Colonic mucosa (tissue), 4 donors: ENCODE measurements at regions not wholly inside any gene's neighbourhood (a gene's known extent, or its start where the extent isn't known, plus 50 kb on each side); places are given as distances from the start of the nearest gene placed in this dataset.

Source experiments
- DNase-seq: peaks from one replicate; pipeline ENCODE4 v3.0.0-alpha.2; 2020
- H3K27ac ChIP-seq: fragments of 200-600 bp; one replicate; pipeline ENCODE4 v1.8.0; 2021
- H3K27me3 ChIP-seq: fragments of 200-600 bp; one replicate; pipeline ENCODE4 v1.8.0; 2021
- H3K36me3 ChIP-seq: fragments of 200-600 bp; one replicate; pipeline ENCODE4 v1.8.0; 2021
- H3K4me1 ChIP-seq: fragments of 200-600 bp; one replicate; pipeline ENCODE4 v1.8.0; 2021; ENCODE audit warnings: mild to moderate bottlenecking
- H3K4me3 ChIP-seq: fragments of 200-600 bp; one replicate; pipeline ENCODE4 v1.8.0; 2021
- H3K9ac ChIP-seq, 2 donors: one replicate each; pipeline ENCODE4 v1.7.0; 2013; ENCODE audit warnings: control low read depth in 2 of 2, low read depth in 2 of 2, low read length in 2 of 2
- H3K9me3 ChIP-seq: fragments of 200-600 bp; one replicate; pipeline ENCODE4 v1.8.0; 2021
- intact Hi-C: fragments of 100-400 bp; cut with DNase I; formaldehyde crosslinking; loops from one replicate; pipeline ENCODE4 v1.14.1; 2022
- TF ChIP-seq, protein P1 (sequence below): fragments of 200-600 bp; IDR thresholded peaks from one replicate; pipeline ENCODE4 v1.8.0; 2022; ENCODE audit warnings: antibody characterized with exemption, mild to moderate bottlenecking
- donor health status: healthy.
- donor health status: DM: no; HTN: no; CAD: no.
- donor health status: DM: no; HTN: no; CAD: no.

DNA sequence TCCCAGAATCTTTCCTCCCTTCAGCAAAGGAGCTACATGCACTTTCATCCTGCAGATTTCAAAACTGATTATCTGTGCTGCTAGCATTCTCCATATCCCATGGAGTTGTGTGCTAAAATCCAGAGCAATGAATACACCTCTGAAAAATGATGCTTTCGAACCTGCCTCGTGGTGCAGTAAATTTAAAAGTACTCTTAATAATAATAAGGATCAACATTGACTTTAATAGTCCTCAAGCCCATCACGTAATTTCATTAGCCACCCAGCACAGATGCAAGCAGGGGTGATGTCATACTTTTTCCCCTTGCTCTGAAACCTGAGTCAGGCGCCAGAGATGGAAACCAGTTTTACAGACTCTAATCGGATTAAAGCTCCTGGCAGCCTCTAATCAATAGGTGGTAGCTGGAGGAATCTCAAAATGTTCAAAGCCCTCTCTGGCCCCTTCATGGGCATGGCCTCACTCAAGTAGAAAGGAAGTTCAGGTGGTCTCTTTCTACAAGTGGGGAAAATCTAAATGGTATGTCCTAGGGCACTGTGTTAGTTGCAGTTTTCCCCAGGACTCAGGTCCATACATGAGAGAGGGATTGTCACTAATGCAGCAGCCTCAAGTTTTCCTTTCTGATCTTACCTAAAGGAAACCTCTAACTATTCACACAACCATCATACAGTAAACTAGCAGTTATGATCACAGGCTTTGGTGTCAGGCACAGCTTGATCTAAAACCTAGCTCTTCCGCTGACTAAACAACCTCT is 221.6 kb upstream of the SLC30A5 start:
- TF ChIP-seq, protein P1, sequence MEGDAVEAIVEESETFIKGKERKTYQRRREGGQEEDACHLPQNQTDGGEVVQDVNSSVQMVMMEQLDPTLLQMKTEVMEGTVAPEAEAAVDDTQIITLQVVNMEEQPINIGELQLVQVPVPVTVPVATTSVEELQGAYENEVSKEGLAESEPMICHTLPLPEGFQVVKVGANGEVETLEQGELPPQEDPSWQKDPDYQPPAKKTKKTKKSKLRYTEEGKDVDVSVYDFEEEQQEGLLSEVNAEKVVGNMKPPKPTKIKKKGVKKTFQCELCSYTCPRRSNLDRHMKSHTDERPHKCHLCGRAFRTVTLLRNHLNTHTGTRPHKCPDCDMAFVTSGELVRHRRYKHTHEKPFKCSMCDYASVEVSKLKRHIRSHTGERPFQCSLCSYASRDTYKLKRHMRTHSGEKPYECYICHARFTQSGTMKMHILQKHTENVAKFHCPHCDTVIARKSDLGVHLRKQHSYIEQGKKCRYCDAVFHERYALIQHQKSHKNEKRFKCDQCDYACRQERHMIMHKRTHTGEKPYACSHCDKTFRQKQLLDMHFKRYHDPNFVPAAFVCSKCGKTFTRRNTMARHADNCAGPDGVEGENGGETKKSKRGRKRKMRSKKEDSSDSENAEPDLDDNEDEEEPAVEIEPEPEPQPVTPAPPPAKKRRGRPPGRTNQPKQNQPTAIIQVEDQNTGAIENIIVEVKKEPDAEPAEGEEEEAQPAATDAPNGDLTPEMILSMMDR, result no peak
- Histone ChIP-seq H3K36me3 (no peaks in the 10 kb centered on the region), H3K4me1 (no peaks in the 10 kb centered on the region), H3K9me3 (no peaks in the 10 kb centered on the region), H3K27ac (no peak overlapping the region), H3K9ac (no peak overlapping the region), H3K4me3 (no peak overlapping the region), H3K27me3 (no peaks in the 10 kb centered on the region)
- DNase-seq, result no peak
- intact Hi-C loops, result no loop called here

DNA sequence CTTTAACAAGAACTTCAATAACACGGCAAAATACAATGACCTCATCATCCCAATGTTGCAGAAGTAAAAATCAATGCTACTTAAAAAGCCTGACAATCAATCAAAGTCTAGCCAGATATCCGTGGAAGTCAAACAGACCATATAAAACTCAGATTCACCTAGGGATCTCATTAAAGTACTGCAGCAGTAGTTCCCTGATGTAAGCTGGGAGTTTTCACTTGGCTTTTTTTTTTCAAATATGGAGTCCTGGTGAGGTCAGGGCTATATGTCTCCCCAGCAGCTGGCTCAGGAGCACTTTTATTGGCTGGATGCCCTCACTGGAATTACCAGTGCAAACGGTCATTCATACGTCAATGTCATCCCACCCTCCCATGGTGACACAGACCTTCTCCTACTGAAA is 220.6 kb upstream of the SLC30A5 start:
- Histone ChIP-seq H3K36me3 (no peaks in the 10 kb centered on the region), H3K27ac (no peak overlapping the region), H3K9ac (no peak overlapping the region), H3K27me3 (no peaks in the 10 kb centered on the region), H3K4me3 (no peak overlapping the region), H3K4me1 (no peaks in the 10 kb centered on the region), H3K9me3 (no peaks in the 10 kb centered on the region)
- TF ChIP-seq, protein P1, result no peak
- DNase-seq, result no peak
- intact Hi-C loops, result no loop called here

DNA sequence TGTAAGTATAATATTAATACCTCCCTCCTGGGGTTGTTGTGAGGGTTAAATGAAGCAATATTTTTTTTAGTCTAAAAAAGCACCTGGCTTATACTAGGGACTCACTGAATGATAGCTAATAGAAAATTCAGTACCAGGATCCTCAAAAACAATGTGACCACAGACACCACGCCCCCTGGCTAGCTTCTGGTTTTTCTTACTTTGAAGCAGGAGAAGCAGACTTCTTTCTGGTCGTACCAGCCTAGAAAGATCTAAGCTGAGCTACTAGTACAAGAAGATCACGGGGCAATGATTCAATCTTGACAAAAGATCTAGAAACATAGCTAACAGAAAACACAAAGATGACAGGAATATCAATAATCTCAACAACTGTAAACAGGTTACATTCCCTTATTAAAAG is 218.5 kb upstream of the SLC30A5 start:
- Histone ChIP-seq H3K9ac (no peak overlapping the region), H3K9me3 (no peaks in the 10 kb centered on the region), H3K4me3 (no peak overlapping the region), H3K27me3 (no peaks in the 10 kb centered on the region), H3K27ac (no peak overlapping the region), H3K36me3 (no peaks in the 10 kb centered on the region), H3K4me1 (no peaks in the 10 kb centered on the region)
- TF ChIP-seq, protein P1, result no peak
- intact Hi-C loops, result no loop called here
- no peak for DNase-seq

DNA sequence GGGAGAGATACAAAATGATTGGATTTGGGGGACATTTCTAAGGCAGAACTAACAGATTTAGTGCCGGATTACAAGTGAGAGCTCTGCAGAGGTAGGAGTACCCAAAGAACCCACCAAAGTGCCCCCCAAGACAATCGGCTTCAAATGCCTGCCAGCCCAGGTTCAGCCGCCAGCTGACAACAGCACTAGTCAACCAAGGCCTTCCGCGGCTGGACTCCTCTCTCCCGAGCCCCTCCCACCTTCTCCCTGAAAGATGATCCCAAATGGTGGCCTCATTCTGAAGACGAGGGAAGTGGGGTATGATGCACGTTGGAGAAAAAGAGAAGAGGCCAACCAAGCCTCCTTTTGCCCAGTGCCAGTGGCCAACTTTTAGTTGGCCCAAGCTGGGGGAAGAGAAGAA is 210.4 kb upstream of the SLC30A5 start:
- Histone ChIP-seq H3K9ac (no peak overlapping the region), H3K9me3 (no peaks in the 10 kb centered on the region), H3K4me1 (no peaks in the 10 kb centered on the region), H3K4me3 (no peak overlapping the region), H3K27me3 (no peaks in the 10 kb centered on the region), H3K27ac (no peak overlapping the region), H3K36me3 (no peaks in the 10 kb centered on the region)
- intact Hi-C loops, result no loop called here
- TF ChIP-seq, protein P1, result no peak
- DNase-seq, result no peak

DNA sequence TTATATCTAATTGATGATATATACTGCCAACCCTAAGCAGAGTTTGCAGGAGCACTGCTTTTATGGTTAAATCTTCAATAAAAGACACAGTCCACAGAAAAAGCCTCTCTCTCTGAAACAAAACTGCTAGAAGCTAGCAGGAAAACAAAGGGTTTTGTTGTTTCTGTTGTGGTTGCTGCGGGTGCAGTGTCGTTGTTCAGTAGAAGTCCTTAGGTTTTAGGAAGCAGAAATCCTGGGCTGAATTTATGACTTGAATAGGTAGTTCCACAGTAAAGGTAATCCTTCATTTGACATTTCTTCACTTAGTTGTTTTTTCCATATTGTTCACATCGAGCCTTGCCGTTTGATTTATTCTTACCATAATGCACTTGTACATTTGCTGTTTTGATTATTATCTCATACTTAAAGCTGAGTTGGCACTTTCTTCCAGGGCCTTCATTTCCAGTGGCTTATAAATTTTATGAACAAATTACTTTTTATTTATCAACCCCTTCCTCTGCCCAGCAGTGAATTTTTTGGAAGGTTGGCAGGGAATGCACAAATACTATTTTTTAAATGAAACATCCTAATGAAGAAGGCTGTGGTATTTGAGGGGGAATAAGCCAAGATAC is 209.6 kb upstream of the SLC30A5 start:
- Histone ChIP-seq H3K9ac (no peak overlapping the region), H3K36me3 (no peaks in the 10 kb centered on the region), H3K4me1 (no peaks in the 10 kb centered on the region), H3K27me3 (no peaks in the 10 kb centered on the region), H3K27ac (no peak overlapping the region), H3K9me3 (no peaks in the 10 kb centered on the region), H3K4me3 (no peak overlapping the region)
- intact Hi-C loops, result no loop called here
- no peak for DNase-seq
- TF ChIP-seq, protein P1, result no peak
